ENCODE measurements at regions not wholly inside any gene's neighbourhood (a gene's known extent, or its start where the extent isn't known, plus 50 kb on each side); places are given as distances from the start of the nearest gene placed in this dataset.

GRCh38 chr6:145318952-145319351 lies 416.4 kb downstream of the EPM2A start:
- Histone ChIP-seq H3K36me3 (ENCODE audit: insufficient read depth) (no peaks in the 10 kb centered on the region), H3K4me3 (ENCODE audit: low read depth, low read length) (no peak overlapping the region), H3K4me1 (ENCODE audit: insufficient read depth) (no peaks in the 10 kb centered on the region), H3K27ac (ENCODE audit: low read depth) (no peak overlapping the region)
- no peak for DNase-seq (ENCODE audit: extremely low spot score)

GRCh38 chr6:145319605-145320004 lies 415.7 kb downstream of the EPM2A start:
- DNase-seq (ENCODE audit: extremely low spot score), result no peak
- Histone ChIP-seq H3K27ac (ENCODE audit: low read depth) (no peak overlapping the region), H3K36me3 (ENCODE audit: insufficient read depth) (no peaks in the 10 kb centered on the region), H3K4me1 (ENCODE audit: insufficient read depth) (no peaks in the 10 kb centered on the region), H3K4me3 (ENCODE audit: low read depth, low read length) (no peak overlapping the region)
- WGBS, result 94% methylated on average over 2 of the region's 2 CpGs

GRCh38 chr6:145323646-145324045 lies 411.7 kb downstream of the EPM2A start:
- Histone ChIP-seq H3K4me1 (ENCODE audit: insufficient read depth) (no peaks in the 10 kb centered on the region), H3K4me3 (ENCODE audit: low read depth, low read length) (no peak overlapping the region), H3K27ac (ENCODE audit: low read depth) (no peak overlapping the region), H3K36me3 (ENCODE audit: insufficient read depth) (no peaks in the 10 kb centered on the region)
- WGBS, result 39% methylated on average over 1 of the region's 1 CpG
- DNase-seq (ENCODE audit: extremely low spot score), result no peak

- 74% methylated on average over 2 of the region's 2 CpGs for WGBS
- H3K27ac ChIP-seq (ENCODE audit: low read depth), result no peak overlapping the region
- DNase-seq (ENCODE audit: extremely low spot score), result no peak
- H3K36me3 ChIP-seq (ENCODE audit: insufficient read depth), result no peaks in the 10 kb centered on the region
- no peak overlapping the region for H3K4me3 ChIP-seq (ENCODE audit: low read depth, low read length)
- H3K4me1 ChIP-seq (ENCODE audit: insufficient read depth), result no peaks in the 10 kb centered on the region
Measured at GRCh38 chr6:145327586-145327985, 407.7 kb downstream of the EPM2A start.

GRCh38 chr6:145329257-145329656 lies 406.1 kb downstream of the EPM2A start:
- DNase-seq (ENCODE audit: extremely low spot score), result peak; percentile 42
- WGBS, result 37% methylated on average over 3 of the region's 3 CpGs
- H3K27ac ChIP-seq (ENCODE audit: low read depth), result no peak overlapping the region

GRCh38 chr6:145331066-145331465 lies 404.3 kb downstream of the EPM2A start:
- Histone ChIP-seq H3K4me1 (ENCODE audit: insufficient read depth) (no peaks in the 10 kb centered on the region), H3K36me3 (ENCODE audit: insufficient read depth) (no peaks in the 10 kb centered on the region), H3K27ac (ENCODE audit: low read depth) (no peak overlapping the region), H3K4me3 (ENCODE audit: low read depth, low read length) (no peak overlapping the region)
- DNase-seq (ENCODE audit: extremely low spot score), result no peak
- 68% methylated on average over 4 of the region's 4 CpGs for WGBS

More at GRCh38 chr6:145329257-145329656, 406.1 kb downstream of the EPM2A start:
- Histone ChIP-seq H3K4me3 (ENCODE audit: low read depth, low read length) (no peak overlapping the region), H3K36me3 (ENCODE audit: insufficient read depth) (no peaks in the 10 kb centered on the region), H3K4me1 (ENCODE audit: insufficient read depth) (no peaks in the 10 kb centered on the region)

GRCh38 chr6:145332011-145332410 lies 403.3 kb downstream of the EPM2A start:
- Histone ChIP-seq H3K4me1 (ENCODE audit: insufficient read depth) (no peaks in the 10 kb centered on the region), H3K36me3 (ENCODE audit: insufficient read depth) (no peaks in the 10 kb centered on the region), H3K4me3 (ENCODE audit: low read depth, low read length) (no peak overlapping the region), H3K27ac (ENCODE audit: low read depth) (no peak overlapping the region)
- DNase-seq (ENCODE audit: extremely low spot score), result no peak
- 59% methylated on average over 2 of the region's 2 CpGs for WGBS

GRCh38 chr6:145336119-145336518 lies 399.2 kb downstream of the EPM2A start:
- Histone ChIP-seq H3K4me1 (ENCODE audit: insufficient read depth) (no peaks in the 10 kb centered on the region), H3K36me3 (ENCODE audit: insufficient read depth) (no peaks in the 10 kb centered on the region), H3K4me3 (ENCODE audit: low read depth, low read length) (no peak overlapping the region), H3K27ac (ENCODE audit: low read depth) (no peak overlapping the region)
- 94% methylated on average over 4 of the region's 4 CpGs for WGBS
- DNase-seq (ENCODE audit: extremely low spot score), result no peak

GRCh38 chr6:145339089-145339488 lies 396.2 kb downstream of the EPM2A start:
- WGBS, result 53% methylated on average over 2 of the region's 2 CpGs
- Histone ChIP-seq H3K4me1 (ENCODE audit: insufficient read depth) (no peaks in the 10 kb centered on the region), H3K36me3 (ENCODE audit: insufficient read depth) (no peaks in the 10 kb centered on the region), H3K4me3 (ENCODE audit: low read depth, low read length) (no peak overlapping the region), H3K27ac (ENCODE audit: low read depth) (no peak overlapping the region)
- no peak for DNase-seq (ENCODE audit: extremely low spot score)

- H3K27ac ChIP-seq (ENCODE audit: low read depth), result no peak overlapping the region
- H3K4me3 ChIP-seq (ENCODE audit: low read depth, low read length), result no peak overlapping the region
- H3K36me3 ChIP-seq (ENCODE audit: insufficient read depth), result no peaks in the 10 kb centered on the region
- no peaks in the 10 kb centered on the region for H3K4me1 ChIP-seq (ENCODE audit: insufficient read depth)
- DNase-seq (ENCODE audit: extremely low spot score), result no peak
Measured at GRCh38 chr6:145340256-145340655, 395.1 kb downstream of the EPM2A start.

GRCh38 chr6:145345094-145345493 lies 390.2 kb downstream of the EPM2A start:
- H3K27ac ChIP-seq (ENCODE audit: low read depth), result no peak overlapping the region
- H3K4me3 ChIP-seq (ENCODE audit: low read depth, low read length), result no peak overlapping the region
- no peak for DNase-seq (ENCODE audit: extremely low spot score)
- no peaks in the 10 kb centered on the region for H3K36me3 ChIP-seq (ENCODE audit: insufficient read depth)
- H3K4me1 ChIP-seq (ENCODE audit: insufficient read depth), result no peaks in the 10 kb centered on the region

- H3K36me3 ChIP-seq (ENCODE audit: insufficient read depth), result no peaks in the 10 kb centered on the region
- DNase-seq (ENCODE audit: extremely low spot score), result no peak
- no peak overlapping the region for H3K4me3 ChIP-seq (ENCODE audit: low read depth, low read length)
- H3K27ac ChIP-seq (ENCODE audit: low read depth), result no peak overlapping the region
- H3K4me1 ChIP-seq (ENCODE audit: insufficient read depth), result no peaks in the 10 kb centered on the region
- 84% methylated on average over 2 of the region's 2 CpGs for WGBS
Measured at GRCh38 chr6:145347216-145347615, 388.1 kb downstream of the EPM2A start.

GRCh38 chr6:145349950-145350510 lies 385.3 kb downstream of the EPM2A start:
- no peak for DNase-seq (ENCODE audit: extremely low spot score)
- no peaks in the 10 kb centered on the region for H3K4me1 ChIP-seq (ENCODE audit: insufficient read depth)
- no peak overlapping the region for H3K27ac ChIP-seq (ENCODE audit: low read depth)
- H3K4me3 ChIP-seq (ENCODE audit: low read depth, low read length), result no peak overlapping the region
- 65% methylated on average over 3 of the region's 3 CpGs for WGBS
- no peaks in the 10 kb centered on the region for H3K36me3 ChIP-seq (ENCODE audit: insufficient read depth)

- H3K36me3 ChIP-seq (ENCODE audit: insufficient read depth), result no peaks in the 10 kb centered on the region
- no peaks in the 10 kb centered on the region for H3K4me1 ChIP-seq (ENCODE audit: insufficient read depth)
- H3K27ac ChIP-seq (ENCODE audit: low read depth), result no peak overlapping the region
- no peak for DNase-seq (ENCODE audit: extremely low spot score)
- H3K4me3 ChIP-seq (ENCODE audit: low read depth, low read length), result no peak overlapping the region
- WGBS, result 92% methylated on average over 3 of the region's 3 CpGs
Measured at GRCh38 chr6:145350928-145351327, 384.4 kb downstream of the EPM2A start.
